ENCODE measurements at regions not wholly inside any gene's neighbourhood (a gene's known extent, or its start where the extent isn't known, plus 50 kb on each side); places are given as distances from the start of the nearest gene placed in this dataset.
"Not testable (repeated sequence)": the region's sequence is repeated elsewhere in the genome, so short reads cannot be mapped to it uniquely, and the experiment has no call there.

DNA sequence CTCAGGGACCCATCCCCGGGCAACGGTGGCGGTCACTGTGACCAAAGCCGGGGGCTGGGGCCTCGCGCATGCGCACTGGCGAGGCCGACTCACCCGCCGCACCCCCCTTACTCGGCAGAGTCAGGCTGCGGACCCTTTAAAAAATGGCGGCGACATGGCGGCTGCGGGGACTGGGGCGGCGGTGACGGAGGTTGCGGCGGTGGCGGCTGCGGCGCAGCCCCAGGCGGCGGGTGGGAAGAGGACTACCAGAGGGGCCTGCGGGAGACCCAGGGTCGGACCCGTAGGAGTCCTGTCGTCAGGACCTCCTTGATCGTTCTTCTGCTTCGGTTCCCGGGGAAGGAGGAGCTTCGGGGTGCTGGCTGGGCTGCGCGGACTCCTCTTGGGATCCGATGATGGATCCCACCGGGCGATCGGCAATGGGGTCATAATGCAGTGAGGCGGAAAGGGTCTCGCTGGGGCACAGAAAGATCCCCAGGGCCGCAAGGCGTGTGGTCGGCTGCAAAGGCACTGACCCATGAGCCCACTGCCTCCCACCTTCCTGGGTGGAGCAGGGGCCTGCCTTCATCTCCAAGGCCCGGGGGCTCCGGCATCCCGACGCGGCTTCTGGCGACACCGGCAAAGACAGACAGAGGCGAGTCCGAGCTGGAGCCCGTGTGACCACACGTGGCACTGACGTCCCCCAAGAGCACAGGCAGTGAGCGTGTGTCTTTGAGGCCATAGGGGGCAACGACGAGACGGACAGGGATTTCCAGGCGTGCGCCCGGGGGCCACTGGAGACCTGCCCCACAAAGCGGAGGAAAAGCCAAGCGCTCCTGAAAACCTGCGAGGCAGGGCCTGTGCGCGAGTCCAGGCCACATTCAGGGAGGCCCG lies 1172.7 kb upstream of the PCDH10 start:
- H3K4me3 ChIP-seq (ENCODE audit: low read length); H3K9ac ChIP-seq (ENCODE audit: low read length); H2AFZ ChIP-seq (ENCODE audit: low read length); H3K27me3 ChIP-seq (ENCODE audit: low read length); DNase-seq; H3K79me2 ChIP-seq (ENCODE audit: low read length); CTCF ChIA-PET; H3K36me3 ChIP-seq (ENCODE audit: low read depth, low read length); H3K4me1 ChIP-seq (ENCODE audit: insufficient read depth, low read length); ATAC-seq; H3K4me2 ChIP-seq (ENCODE audit: low read length); intact Hi-C loops (cut with micrococcal nuclease); H3K9me2 ChIP-seq (replicated peaks; ENCODE audit: low read length); H3K9me3 ChIP-seq (ENCODE audit: low read length); H3F3A ChIP-seq (ENCODE audit: low read length, unreplicated experiment); POLR2A ChIA-PET (ENCODE audit: unreplicated experiment); H3K27ac ChIP-seq (ENCODE audit: low read length); BruUV-seq (replicated peaks); H4K20me1 ChIP-seq (ENCODE audit: low read length): not testable (repeated sequence)

DNA sequence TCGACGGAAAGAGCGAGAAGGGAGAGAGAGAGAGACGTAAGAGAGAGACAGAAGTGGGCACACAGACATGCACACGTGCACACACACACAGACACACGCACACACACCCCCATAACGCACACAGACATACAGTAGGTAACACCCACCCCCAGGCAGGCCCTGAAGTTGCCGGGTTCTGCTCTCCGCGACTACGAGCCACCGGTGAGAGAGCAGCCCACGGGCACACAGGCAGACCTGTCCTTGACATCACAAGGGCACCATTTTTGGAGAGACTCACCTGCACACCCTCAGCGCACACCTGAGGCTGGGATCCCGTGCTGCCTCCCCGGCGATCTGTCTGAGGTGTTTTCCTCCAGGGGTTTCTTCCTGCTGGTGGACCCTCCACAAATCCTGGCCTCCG lies 1171.0 kb upstream of the PCDH10 start:
- no peak overlapping the region for H3K27ac ChIP-seq (ENCODE audit: low read length)
- no peaks in the 10 kb centered on the region for H3K27me3 ChIP-seq (ENCODE audit: low read length)
- H3K36me3 ChIP-seq (ENCODE audit: low read depth, low read length) = no peaks in the 10 kb centered on the region
- no peaks in the 10 kb centered on the region for H3K79me2 ChIP-seq (ENCODE audit: low read length)
- no peaks in the 10 kb centered on the region for H3K9me3 ChIP-seq (ENCODE audit: low read length)
- H2AFZ ChIP-seq (ENCODE audit: low read length) = no peak overlapping the region
- intact Hi-C loops (cut with micrococcal nuclease) = no loop called here
- ATAC-seq (no peak), DNase-seq (no peak)
- H3K9ac ChIP-seq (ENCODE audit: low read length) = no peak overlapping the region
- H3K4me2 ChIP-seq (ENCODE audit: low read length) = no peak overlapping the region
- POLR2A ChIA-PET (ENCODE audit: unreplicated experiment) = no interaction called here
- no TSS peak for BruUV-seq (replicated peaks)
- H4K20me1 ChIP-seq (ENCODE audit: low read length) = no peaks in the 10 kb centered on the region
- no peaks in the 10 kb centered on the region for H3K4me1 ChIP-seq (ENCODE audit: insufficient read depth, low read length)
- H3F3A ChIP-seq (ENCODE audit: low read length, unreplicated experiment) = no peaks in the 10 kb centered on the region
- CTCF ChIA-PET = no interaction called here
- no peak overlapping the region for H3K4me3 ChIP-seq (ENCODE audit: low read length)
- H3K9me2 ChIP-seq (replicated peaks; ENCODE audit: low read length) = no peaks in the 10 kb centered on the region
- TF ChIP-seq, protein P1, sequence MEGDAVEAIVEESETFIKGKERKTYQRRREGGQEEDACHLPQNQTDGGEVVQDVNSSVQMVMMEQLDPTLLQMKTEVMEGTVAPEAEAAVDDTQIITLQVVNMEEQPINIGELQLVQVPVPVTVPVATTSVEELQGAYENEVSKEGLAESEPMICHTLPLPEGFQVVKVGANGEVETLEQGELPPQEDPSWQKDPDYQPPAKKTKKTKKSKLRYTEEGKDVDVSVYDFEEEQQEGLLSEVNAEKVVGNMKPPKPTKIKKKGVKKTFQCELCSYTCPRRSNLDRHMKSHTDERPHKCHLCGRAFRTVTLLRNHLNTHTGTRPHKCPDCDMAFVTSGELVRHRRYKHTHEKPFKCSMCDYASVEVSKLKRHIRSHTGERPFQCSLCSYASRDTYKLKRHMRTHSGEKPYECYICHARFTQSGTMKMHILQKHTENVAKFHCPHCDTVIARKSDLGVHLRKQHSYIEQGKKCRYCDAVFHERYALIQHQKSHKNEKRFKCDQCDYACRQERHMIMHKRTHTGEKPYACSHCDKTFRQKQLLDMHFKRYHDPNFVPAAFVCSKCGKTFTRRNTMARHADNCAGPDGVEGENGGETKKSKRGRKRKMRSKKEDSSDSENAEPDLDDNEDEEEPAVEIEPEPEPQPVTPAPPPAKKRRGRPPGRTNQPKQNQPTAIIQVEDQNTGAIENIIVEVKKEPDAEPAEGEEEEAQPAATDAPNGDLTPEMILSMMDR (conservative IDR thresholded peaks at IDR 0.05; ENCODE audit: low read depth, low read length) = no peak
- TF ChIP-seq EZH2phosphoT487 (IDR thresholded peaks at IDR 0.05; ENCODE audit: borderline replicate concordance, low read length) (no peak), EZH2 (IDR thresholded peaks at IDR 0.05; ENCODE audit: low read length, unreplicated experiment) (no peak)

DNA sequence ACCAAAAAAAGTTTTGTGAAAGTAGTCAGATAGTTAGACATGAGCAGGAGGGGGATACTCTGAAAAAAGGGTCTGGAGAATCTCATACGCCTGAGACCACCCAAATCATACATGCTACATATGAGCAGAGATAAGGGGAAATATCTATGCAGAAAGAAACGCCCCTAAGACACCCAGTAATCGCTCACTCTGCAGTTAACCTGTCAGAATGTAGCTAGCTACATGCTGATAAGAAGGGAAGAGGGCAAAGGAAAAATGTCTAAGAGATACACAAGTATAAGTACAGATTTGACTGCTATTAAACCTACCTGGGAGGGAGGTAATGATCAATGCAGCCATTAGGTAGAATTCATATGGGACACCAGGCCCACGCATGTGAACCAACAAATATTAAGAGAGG lies 1159.5 kb upstream of the PCDH10 start:
- Histone ChIP-seq H3K36me3 (ENCODE audit: low read depth, low read length) (no peaks in the 10 kb centered on the region), H3K79me2 (ENCODE audit: low read length) (no peaks in the 10 kb centered on the region), H3K4me1 (ENCODE audit: insufficient read depth, low read length) (no peaks in the 10 kb centered on the region), H3F3A (ENCODE audit: low read length, unreplicated experiment) (no peaks in the 10 kb centered on the region), H3K4me2 (ENCODE audit: low read length) (no peak overlapping the region), H3K9me3 (ENCODE audit: low read length) (no peaks in the 10 kb centered on the region), H3K9ac (ENCODE audit: low read length) (no peak overlapping the region), H2AFZ (ENCODE audit: low read length) (no peak overlapping the region), H3K9me2 (replicated peaks; ENCODE audit: low read length) (no peaks in the 10 kb centered on the region), H3K4me3 (ENCODE audit: low read length) (no peak overlapping the region), H3K27ac (ENCODE audit: low read length) (no peak overlapping the region), H3K27me3 (ENCODE audit: low read length) (no peaks in the 10 kb centered on the region), H4K20me1 (ENCODE audit: low read length) (no peaks in the 10 kb centered on the region)
- POLR2A ChIA-PET (ENCODE audit: unreplicated experiment) = no interaction called here
- CTCF ChIA-PET = no interaction called here
- DNase-seq (no peak), ATAC-seq (no peak)
- intact Hi-C loops (cut with micrococcal nuclease) = no loop called here
- TF ChIP-seq EZH2 (IDR thresholded peaks at IDR 0.05; ENCODE audit: low read length, unreplicated experiment) = no peak
- TF ChIP-seq, protein P1 (conservative IDR thresholded peaks at IDR 0.05; ENCODE audit: low read depth, low read length) = no peak
- no peak for TF ChIP-seq EZH2phosphoT487 (IDR thresholded peaks at IDR 0.05; ENCODE audit: borderline replicate concordance, low read length)
- BruUV-seq (replicated peaks) = no TSS peak
